Lung (tissue), 11 donors: ENCODE measurements at regions not wholly inside any gene's neighbourhood (a gene's known extent, or its start where the extent isn't known, plus 50 kb on each side); places are given as distances from the start of the nearest gene placed in this dataset.

Source experiments
- ATAC-seq: fragments of 200-7000 bp; cut with Tn5 transposase; one replicate; pipeline ENCODE4 v1.9.1; 2020; ENCODE audit warnings: moderate number of reproducible peaks; ENCODE audit not compliant: insufficient read depth, low FRiP score
- DNase-seq, 3 donors: peaks; one replicate each; pipeline ENCODE4 v3.0.0-alpha.2; 2013 to 2017
- H3K27ac ChIP-seq, 2 donors: one replicate each; pipeline ENCODE4 v1.5.1; 2013; ENCODE audit warnings: mild to moderate bottlenecking in 2 of 2, moderate library complexity in 2 of 2, control low read depth in 1 of 2, inconsistent platforms in 1 of 2, low read depth in 1 of 2, low read length in 1 of 2
- H3K27me3 ChIP-seq, 3 donors: one replicate each; pipeline ENCODE4 v1.5.1; 2013; ENCODE audit warnings: low read length in 2 of 3; ENCODE audit not compliant: control insufficient read depth in 3 of 3, insufficient read depth in 3 of 3
- H3K36me3 ChIP-seq, 4 donors: one replicate each; pipeline ENCODE4 v1.5.1; 2013; ENCODE audit warnings: low read length in 4 of 4, mild to moderate bottlenecking in 1 of 4, moderate library complexity in 1 of 4; ENCODE audit not compliant: control insufficient read depth in 4 of 4, insufficient read depth in 4 of 4
- H3K4me1 ChIP-seq, 5 donors: one replicate each; pipeline ENCODE4 v1.5.1; 2013; ENCODE audit warnings: low read length in 5 of 5, mild to moderate bottlenecking in 2 of 5, moderate library complexity in 1 of 5; ENCODE audit not compliant: control insufficient read depth in 5 of 5, insufficient read depth in 5 of 5
- H3K4me3 ChIP-seq: one replicate; pipeline ENCODE4 v1.5.1; 2013; ENCODE audit warnings: mild to moderate bottlenecking, control low read depth, moderate library complexity
- H3K9ac ChIP-seq, 2 donors: one replicate each; pipeline ENCODE4 v1.5.1; 2013; ENCODE audit warnings: low read length in 2 of 2, control low read depth in 1 of 2; ENCODE audit not compliant: insufficient read depth in 1 of 2
- H3K9me3 ChIP-seq, 4 donors: one replicate each; pipeline ENCODE4 v1.5.1; 2013; ENCODE audit warnings: low read length in 3 of 4, mild to moderate bottlenecking in 1 of 4, moderate library complexity in 1 of 4; ENCODE audit not compliant: control insufficient read depth in 4 of 4, insufficient read depth in 3 of 4
- CTCF ChIP-seq: IDR thresholded peaks from 2 replicates; pipeline ENCODE4 v1.5.1; 2012; ENCODE audit warnings: mild to moderate bottlenecking; ENCODE audit errors: control extremely low read depth, extremely low read depth
- WGBS, 2 donors: extraction: QIAGEN DNeasy Blood & Tissue Kit; methylation state at CpG; one replicate each; pipeline ENCODE4 v1.1.7; 2013; 5-methylcytosine and 5-hydroxymethylcytosine counted together
- donor health status: control.
- donor health status: control.
- donor health status: Bipolar disorder and iron deficiency.
- donor health status: healthy.
- donor health status: DM: yes; HTN: yes; CAD: no.

GRCh38 chr11:42337786-42338455, 878.5 kb upstream of the LRRC4C start:
- no peaks in the 10 kb centered on the region for H3K4me1 ChIP-seq
- H3K27me3 ChIP-seq, result no peaks in the 10 kb centered on the region
- no peak for DNase-seq
- WGBS, 2 donors, result 73 to 81% methylated on average over 4 of the region's 4 CpGs
- H3K9ac ChIP-seq, result no peak overlapping the region
- TF ChIP-seq CTCF, result no peak
- peaks cover 0 to 4% (median 1%) of the 10 kb centered on the region in 4 donors for H3K9me3 ChIP-seq
- no peak for ATAC-seq
- no peak overlapping the region for H3K4me3 ChIP-seq
- H3K27ac ChIP-seq, result no peak overlapping the region
- H3K36me3 ChIP-seq, result no peaks in the 10 kb centered on the region

- WGBS, 2 donors, result 95% methylated on average over 22 to 25 of the region's 25 CpGs
- no peak overlapping the region for H3K4me3 ChIP-seq
- DNase-seq, result no peak
- no peak overlapping the region for H3K27ac ChIP-seq
- H3K9ac ChIP-seq, result no peak overlapping the region
- no peaks in the 10 kb centered on the region for H3K27me3 ChIP-seq
- no peak for TF ChIP-seq CTCF
- no peaks in the 10 kb centered on the region for H3K36me3 ChIP-seq
- ATAC-seq, result no peak
- peaks cover 0 to 4% (median 1%) of the 10 kb centered on the region in 4 donors for H3K9me3 ChIP-seq
- no peaks in the 10 kb centered on the region for H3K4me1 ChIP-seq
Measured at GRCh38 chr11:42344204-42344792, 884.8 kb upstream of the LRRC4C start.

- H3K4me3 ChIP-seq, result no peak overlapping the region
- ATAC-seq (no peak), DNase-seq (no peak)
- no peak overlapping the region for H3K9ac ChIP-seq
- peaks cover 0 to 4% (median 1%) of the 10 kb centered on the region in 4 donors for H3K9me3 ChIP-seq
- no peaks in the 10 kb centered on the region for H3K4me1 ChIP-seq
- no peak overlapping the region for H3K27ac ChIP-seq
- TF ChIP-seq CTCF, result no peak
- H3K36me3 ChIP-seq, result no peaks in the 10 kb centered on the region
- H3K27me3 ChIP-seq, result no peaks in the 10 kb centered on the region
Measured at GRCh38 chr11:42345933-42346332, 886.5 kb upstream of the LRRC4C start.

GRCh38 chr11:42363701-42364100, 904.2 kb upstream of the LRRC4C start:
- Histone ChIP-seq H3K9ac (no peak overlapping the region), H3K27me3 (no peaks in the 10 kb centered on the region), H3K36me3 (no peaks in the 10 kb centered on the region), H3K9me3 (peaks cover 0 to 2% (median 0%) of the 10 kb centered on the region in 4 donors), H3K4me1 (no peaks in the 10 kb centered on the region), H3K27ac (no peak overlapping the region), H3K4me3 (no peak overlapping the region)
- ATAC-seq (no peak), DNase-seq (no peak)
- TF ChIP-seq CTCF, result no peak
- 42 to 67% methylated on average over 2 of the region's 2 CpGs for WGBS, 2 donors
